ENCODE measurements at regions not wholly inside any gene's neighbourhood (a gene's known extent, or its start where the extent isn't known, plus 50 kb on each side); places are given as distances from the start of the nearest gene placed in this dataset.

GRCh38 chr5:63554191-63554590 lies 408.1 kb downstream of the HTR1A start:
- TF ChIP-seq CTCF (IDR thresholded peaks at IDR 0.05; ENCODE audit: insufficient read depth, missing control alignments), result no peak
- no peak for FAIRE-seq
- DNase-seq (ENCODE audit: insufficient read length, low spot score), result no peak

- DNase-seq (ENCODE audit: insufficient read length, low spot score) (no peak), FAIRE-seq (no peak)
- TF ChIP-seq CTCF (IDR thresholded peaks at IDR 0.05; ENCODE audit: insufficient read depth, missing control alignments), result no peak
Measured at GRCh38 chr5:63553073-63553472, 409.2 kb downstream of the HTR1A start.

GRCh38 chr5:63535840-63536602 lies 426.2 kb downstream of the HTR1A start:
- TF ChIP-seq CTCF (IDR thresholded peaks at IDR 0.05; ENCODE audit: insufficient read depth, missing control alignments), result no peak
- FAIRE-seq (no peak), DNase-seq (ENCODE audit: insufficient read length, low spot score) (no peak)

GRCh38 chr5:63524281-63524680 lies 438.0 kb downstream of the HTR1A start:
- DNase-seq (ENCODE audit: insufficient read length, low spot score) (no peak), FAIRE-seq (no peak)
- no peak for TF ChIP-seq CTCF (IDR thresholded peaks at IDR 0.05; ENCODE audit: insufficient read depth, missing control alignments)

GRCh38 chr5:63516006-63516405 lies 446.2 kb downstream of the HTR1A start:
- no peak for TF ChIP-seq CTCF (IDR thresholded peaks at IDR 0.05; ENCODE audit: insufficient read depth, missing control alignments)
- FAIRE-seq (no peak), DNase-seq (ENCODE audit: insufficient read length, low spot score) (no peak)

GRCh38 chr5:63500242-63500641 lies 462.0 kb downstream of the HTR1A start:
- TF ChIP-seq CTCF (IDR thresholded peaks at IDR 0.05; ENCODE audit: insufficient read depth, missing control alignments), result no peak

GRCh38 chr5:63495225-63495624 lies 467.0 kb downstream of the HTR1A start:
- DNase-seq (ENCODE audit: insufficient read length, low spot score) (no peak), FAIRE-seq (no peak)
- TF ChIP-seq CTCF (IDR thresholded peaks at IDR 0.05; ENCODE audit: insufficient read depth, missing control alignments), result no peak

More at GRCh38 chr5:63500242-63500641, 462.0 kb downstream of the HTR1A start:
- FAIRE-seq (no peak), DNase-seq (ENCODE audit: insufficient read length, low spot score) (no peak)

Data from D721Med (cell line).